ENCODE measurements at regions not wholly inside any gene's neighbourhood (a gene's known extent, or its start where the extent isn't known, plus 50 kb on each side); places are given as distances from the start of the nearest gene placed in this dataset.
A peak's percentile ranks its signal among the peaks of the same experiment; 100 is the strongest.

GRCh38 chr22:27526901-27527300 lies 274.7 kb downstream of the MN1 start:
- DNase-seq = no peak

GRCh38 chr22:27531782-27532530 lies 269.6 kb downstream of the MN1 start:
- no peak for DNase-seq

DNA sequence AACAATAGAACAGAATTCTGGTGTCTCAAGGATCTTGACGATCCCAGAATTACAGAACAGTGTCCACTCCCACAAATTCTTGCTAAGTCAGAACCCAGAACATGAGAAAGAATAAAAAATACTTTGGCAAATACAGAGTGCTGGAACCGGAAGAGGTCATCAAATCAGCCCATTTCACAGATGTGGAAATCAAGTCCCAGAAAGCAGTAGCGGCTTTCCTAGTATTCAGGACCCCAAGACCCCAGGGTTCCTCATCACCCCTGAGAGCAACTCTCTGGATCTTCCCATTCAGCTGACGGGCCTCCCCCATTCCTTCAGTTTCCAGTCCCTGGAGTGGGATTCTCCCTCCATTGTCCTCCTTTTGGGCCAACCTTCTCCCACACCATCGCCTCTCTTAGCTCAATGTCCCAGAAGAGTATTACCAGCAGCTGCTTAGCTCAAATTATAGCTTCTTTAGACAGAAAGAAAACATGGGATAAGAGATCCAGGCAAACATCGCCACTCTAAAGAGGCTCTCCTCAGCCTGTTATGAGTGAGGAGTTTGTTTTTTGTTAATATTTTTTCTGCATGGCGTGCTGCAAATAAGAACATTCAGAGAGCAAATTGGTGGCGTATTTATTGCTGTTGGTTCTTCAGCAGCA lies 268.3 kb downstream of the MN1 start:
- DNase-seq = no peak

GRCh38 chr22:27534720-27535125 lies 266.8 kb downstream of the MN1 start:
- no peak for DNase-seq

DNA sequence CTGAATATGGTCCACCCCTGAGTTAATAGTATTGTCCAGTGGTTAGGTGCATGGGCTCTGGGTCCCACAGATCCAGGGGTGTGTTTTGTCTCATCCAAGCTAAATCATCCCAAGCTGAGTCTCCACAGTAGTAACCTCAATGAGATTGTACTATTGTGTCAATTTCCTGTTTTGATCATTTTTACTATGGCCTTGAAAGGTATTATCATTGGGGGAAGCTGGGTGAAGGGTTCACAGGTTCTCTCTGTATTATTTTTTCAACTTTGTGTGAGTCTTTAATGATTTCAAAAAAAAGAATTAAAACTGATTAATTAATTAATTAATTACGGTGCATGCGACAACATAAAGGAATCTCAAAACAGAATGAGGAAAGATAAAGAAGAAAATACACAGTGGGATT lies 266.1 kb downstream of the MN1 start:
- DNase-seq = no peak

DNA sequence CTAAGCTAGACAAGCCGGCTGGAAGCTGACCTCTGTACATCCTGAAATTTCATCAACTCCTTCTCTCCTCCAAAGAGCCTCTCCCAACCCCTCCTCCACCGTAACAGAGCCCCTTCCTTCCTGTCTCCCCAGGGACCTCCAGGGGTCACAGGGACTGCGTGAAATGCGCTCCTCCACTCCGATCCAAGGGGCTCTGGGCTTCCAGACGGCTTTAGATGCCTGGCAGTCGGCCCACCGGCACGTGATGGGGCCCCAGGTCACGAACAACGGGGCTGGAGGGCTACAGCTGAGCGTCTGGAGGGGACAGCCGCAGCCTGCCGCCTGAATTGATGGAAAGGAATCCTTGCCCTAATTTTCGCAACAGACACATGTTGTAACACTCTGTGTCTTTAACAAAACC lies 264.1 kb downstream of the MN1 start:
- no peak for DNase-seq

DNA sequence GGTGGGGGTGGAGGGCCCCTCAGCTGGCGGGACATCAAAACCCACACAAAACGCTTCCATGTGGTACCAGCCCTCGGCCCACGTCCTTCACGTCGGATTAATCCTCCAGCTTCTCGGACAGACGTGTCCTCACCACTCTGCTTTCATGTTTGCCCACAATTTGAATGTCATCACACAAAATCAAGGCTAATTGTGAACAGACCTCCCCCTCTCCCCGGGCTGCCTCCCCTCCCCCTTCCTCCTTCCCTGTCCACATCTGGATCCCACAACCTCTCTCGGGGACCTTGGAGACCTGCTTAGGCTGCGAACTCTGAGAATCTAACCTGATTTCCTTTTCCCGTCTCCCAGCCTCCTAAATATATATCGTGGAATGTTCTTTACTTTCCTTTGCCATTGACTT lies 262.9 kb downstream of the MN1 start:
- DNase-seq = no peak

- no peak for DNase-seq
These were observed 261.3 kb downstream of the MN1 start for GRCh38 chr22:27540247-27540646.

DNA sequence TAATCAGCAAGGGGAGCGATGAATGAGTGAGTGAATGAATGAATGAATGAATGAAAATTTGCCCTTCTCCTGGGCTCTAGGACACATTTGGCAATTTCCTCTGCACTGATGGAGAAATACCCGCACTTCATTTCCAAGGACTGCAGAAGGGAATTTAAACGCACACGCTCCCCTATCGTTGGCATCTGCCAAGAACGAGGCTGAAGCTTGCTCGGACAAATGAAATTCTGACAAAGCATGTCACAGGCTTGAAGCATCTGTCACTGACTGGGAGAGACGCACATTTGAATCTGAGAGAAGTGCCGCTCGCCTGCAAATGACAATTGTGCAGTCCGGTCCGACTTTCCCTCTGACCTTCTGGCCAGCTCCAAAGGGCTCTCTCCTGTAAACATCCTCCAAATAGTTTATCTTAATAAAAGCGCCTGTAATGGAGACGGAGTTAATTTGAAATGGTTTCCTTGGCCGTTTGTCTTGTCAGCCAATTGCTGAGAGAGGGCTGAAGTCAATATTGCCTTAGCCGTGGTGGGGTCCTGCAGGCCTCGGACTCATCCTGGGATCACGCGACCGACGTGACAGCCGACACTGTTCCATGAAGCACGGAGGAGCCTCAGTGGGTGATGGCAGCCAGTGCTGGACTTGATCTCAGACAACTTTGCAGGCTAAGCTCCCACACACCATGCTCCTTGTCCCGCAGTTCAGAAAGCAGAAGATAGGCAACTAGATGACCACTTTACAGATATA lies 260.7 kb downstream of the MN1 start:
- no peak for DNase-seq

DNA sequence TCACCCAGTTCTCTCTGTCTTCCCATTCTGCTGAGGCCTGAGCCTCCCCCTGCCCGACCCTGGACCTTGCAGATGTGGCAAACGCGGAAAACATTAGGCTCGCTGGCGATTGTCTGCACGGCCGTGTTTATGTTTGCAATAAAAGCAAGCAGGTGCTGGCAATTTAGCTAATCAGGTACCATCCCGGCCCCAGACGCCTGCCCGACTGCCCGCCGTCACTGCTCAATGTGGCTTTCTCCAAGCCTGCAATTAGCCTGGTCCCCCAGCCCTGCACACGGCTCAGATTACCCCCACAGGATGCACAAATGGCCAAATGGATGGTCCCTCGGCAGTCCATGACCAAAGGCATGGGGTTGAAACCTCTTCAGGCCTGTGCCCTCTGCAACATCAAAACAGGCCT lies 259.7 kb downstream of the MN1 start:
- DNase-seq = peak; percentile 66

DNA sequence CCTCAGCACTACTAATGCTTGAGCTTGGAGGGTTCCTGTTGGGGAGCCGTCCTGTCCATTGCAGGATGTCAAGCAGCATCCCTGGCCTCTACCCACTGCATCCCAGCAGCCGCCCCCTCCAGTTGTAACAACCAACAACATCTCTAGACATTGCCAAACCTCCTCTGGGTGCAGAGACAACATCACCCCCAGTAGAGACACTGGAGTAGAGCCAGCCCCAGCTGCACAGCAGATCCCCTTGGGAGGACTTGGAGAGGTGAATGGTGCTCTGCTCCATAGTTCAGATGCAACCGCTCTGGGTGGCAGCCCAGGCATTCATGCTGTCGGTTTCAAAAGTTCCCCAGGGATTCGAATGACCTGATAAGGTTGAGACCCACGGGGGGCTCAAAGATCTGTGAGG lies 259.0 kb downstream of the MN1 start:
- DNase-seq = no peak

- DNase-seq = no peak
These were observed 258.1 kb downstream of the MN1 start for GRCh38 chr22:27543460-27543859.

DNA sequence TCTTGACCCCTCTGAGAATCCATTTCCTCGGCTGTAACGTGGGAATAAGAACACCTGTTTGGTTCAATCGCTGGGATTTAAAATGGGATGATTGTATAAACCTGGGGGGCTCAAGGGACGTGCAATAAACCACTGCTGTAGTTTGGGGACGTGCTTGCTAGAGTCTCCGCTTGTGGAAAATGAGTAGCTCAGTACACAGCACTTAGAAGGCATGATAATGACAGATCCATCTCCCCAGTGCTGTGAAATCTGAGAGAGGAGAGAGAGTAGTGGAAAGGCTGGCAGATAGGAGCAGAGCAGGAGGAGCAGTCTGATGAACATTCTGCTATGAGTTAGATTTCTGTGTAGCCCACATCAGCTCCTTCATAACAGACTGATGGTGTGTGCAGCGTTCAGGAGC lies 256.5 kb downstream of the MN1 start:
- no peak for DNase-seq

GRCh38 chr22:27546157-27546935 lies 255.2 kb downstream of the MN1 start:
- no peak for DNase-seq

DNA sequence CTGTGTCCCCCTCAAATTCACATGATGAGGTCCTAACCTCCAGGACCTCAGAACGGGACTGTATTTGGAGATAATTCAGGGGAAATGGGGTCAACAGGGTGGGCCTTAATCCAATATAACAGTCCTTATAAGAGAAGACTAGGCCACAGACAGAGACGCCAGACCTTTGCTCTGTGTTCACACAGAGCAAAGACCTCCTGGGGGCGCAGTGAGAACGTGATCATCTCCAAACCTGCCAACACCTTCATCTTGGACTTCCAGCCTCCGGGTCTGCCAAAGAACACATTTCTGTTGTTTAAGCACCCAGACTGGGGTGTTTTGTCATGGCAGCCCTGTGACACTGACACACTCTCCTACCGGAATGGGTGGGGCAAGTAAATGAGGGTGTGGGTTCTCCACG lies 250.2 kb downstream of the MN1 start:
- no peak for DNase-seq

- DNase-seq = no peak
These were observed 249.4 kb downstream of the MN1 start for GRCh38 chr22:27552176-27552575.

GRCh38 chr22:27552863-27553262 lies 248.7 kb downstream of the MN1 start:
- DNase-seq = no peak

- no peak for DNase-seq
These were observed 247.3 kb downstream of the MN1 start for GRCh38 chr22:27554106-27554811.

- DNase-seq = no peak
These were observed 246.6 kb downstream of the MN1 start for GRCh38 chr22:27554841-27555456.

GRCh38 chr22:27556371-27556770 lies 245.2 kb downstream of the MN1 start:
- DNase-seq = no peak

DNA sequence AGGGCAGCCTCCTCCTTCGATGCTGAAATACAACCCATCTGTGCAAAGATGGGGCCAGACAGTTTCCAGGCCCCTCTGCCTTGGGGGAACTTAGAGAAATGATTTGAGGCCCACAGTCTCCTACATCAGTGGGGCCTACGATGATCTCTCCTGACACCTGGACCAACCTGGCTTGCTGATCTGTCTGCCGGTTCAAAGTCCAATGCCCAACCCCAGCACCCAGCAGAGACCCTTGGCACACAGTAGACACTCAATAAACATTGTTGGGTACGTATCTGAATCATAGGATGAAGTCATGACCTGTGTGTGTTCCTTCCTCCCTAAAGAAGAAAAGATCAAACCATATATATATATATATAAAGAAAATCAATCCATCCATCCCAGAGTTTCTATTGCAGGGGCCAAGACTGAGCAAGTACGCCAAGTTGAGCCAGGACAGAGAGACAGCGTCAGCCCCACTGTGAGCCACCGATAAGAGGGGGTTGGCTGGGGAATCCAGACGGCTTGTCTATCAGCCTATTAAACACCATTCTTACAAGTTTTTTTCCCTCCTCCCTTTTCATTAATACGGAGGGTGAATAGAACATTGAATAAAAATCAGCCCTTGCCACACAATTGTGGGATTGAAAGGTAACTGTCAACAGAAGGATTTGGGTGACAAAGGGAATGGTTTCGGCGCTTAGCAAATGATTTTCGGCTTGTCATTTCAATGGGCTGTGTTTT lies 244.1 kb downstream of the MN1 start:
- no peak for DNase-seq

All from NCI-H748 treated with DMSO at 0.1 percent for 48 hours (cell line).